Fibroblast of villous mesenchyme (primary cell): ENCODE measurements at regions not wholly inside any gene's neighbourhood (a gene's known extent, or its start where the extent isn't known, plus 50 kb on each side); places are given as distances from the start of the nearest gene placed in this dataset.

Source experiments
- DNase-seq: peaks from one replicate; pipeline ENCODE4 v3.0.0-alpha.2; 2010; ENCODE audit warnings: low read depth
- H3K4me3 ChIP-seq: 2 replicates; pipeline ENCODE4 v1.5.1; 2011; ENCODE audit warnings: low read depth, mild to moderate bottlenecking, low read length
- TF ChIP-seq, protein P1 (sequence below): IDR thresholded peaks from 2 replicates; pipeline ENCODE4 v1.5.1; 2012; ENCODE audit warnings: low read depth, mild to moderate bottlenecking, low read length; ENCODE audit not compliant: insufficient read depth

DNA sequence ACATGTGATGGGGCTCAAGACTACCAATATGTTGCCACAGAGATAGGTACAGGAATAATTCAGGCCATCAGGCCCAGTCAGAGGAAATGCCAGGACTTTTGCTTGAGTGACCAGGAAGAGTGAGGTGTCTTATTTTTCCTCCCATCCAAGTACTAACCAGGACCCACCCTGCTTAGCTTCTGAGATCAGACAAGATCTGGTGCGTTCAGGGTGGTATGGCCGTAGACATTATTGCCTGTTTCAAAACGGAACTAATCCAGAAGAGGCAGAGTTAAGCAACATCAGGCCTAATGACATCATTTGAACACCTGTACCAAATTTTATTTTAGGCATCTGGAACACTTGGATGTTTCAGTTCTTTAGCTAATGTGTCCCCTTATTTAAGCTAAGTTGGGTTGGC, 205.5 kb upstream of the POU2AF2 start:
- TF ChIP-seq, protein P1, sequence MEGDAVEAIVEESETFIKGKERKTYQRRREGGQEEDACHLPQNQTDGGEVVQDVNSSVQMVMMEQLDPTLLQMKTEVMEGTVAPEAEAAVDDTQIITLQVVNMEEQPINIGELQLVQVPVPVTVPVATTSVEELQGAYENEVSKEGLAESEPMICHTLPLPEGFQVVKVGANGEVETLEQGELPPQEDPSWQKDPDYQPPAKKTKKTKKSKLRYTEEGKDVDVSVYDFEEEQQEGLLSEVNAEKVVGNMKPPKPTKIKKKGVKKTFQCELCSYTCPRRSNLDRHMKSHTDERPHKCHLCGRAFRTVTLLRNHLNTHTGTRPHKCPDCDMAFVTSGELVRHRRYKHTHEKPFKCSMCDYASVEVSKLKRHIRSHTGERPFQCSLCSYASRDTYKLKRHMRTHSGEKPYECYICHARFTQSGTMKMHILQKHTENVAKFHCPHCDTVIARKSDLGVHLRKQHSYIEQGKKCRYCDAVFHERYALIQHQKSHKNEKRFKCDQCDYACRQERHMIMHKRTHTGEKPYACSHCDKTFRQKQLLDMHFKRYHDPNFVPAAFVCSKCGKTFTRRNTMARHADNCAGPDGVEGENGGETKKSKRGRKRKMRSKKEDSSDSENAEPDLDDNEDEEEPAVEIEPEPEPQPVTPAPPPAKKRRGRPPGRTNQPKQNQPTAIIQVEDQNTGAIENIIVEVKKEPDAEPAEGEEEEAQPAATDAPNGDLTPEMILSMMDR = no peak

DNA sequence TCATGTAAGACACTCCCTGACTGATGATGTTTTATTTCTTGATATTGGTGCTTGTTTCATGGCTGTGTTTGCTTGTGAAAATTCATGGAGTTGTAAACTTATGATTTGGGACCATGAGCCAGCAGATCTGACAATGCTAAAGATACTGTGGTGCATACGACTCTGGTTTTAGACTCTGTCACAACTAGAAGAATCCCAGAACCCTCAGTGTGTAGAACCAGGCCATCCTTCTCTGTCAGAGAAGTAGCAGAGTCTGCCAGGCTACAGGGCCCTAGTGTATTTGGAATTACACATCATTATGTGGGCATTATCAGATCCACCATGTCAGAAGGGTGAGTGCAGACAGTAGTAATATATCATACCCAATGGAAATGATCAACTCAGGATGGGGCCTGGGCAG, 209.8 kb upstream of the POU2AF2 start:
- no peak overlapping the region for H3K4me3 ChIP-seq
- DNase-seq = no peak
- TF ChIP-seq, protein P1 = no peak

More for the DNA sequence above, 205.5 kb upstream of the POU2AF2 start:
- no peak overlapping the region for H3K4me3 ChIP-seq
- no peak for DNase-seq

- no peak for DNase-seq
- H3K4me3 ChIP-seq = no peak overlapping the region
- TF ChIP-seq, protein P1 = no peak
Observed at GRCh38 chr11:111026241-111026640, 219.3 kb upstream of the POU2AF2 start.

DNA sequence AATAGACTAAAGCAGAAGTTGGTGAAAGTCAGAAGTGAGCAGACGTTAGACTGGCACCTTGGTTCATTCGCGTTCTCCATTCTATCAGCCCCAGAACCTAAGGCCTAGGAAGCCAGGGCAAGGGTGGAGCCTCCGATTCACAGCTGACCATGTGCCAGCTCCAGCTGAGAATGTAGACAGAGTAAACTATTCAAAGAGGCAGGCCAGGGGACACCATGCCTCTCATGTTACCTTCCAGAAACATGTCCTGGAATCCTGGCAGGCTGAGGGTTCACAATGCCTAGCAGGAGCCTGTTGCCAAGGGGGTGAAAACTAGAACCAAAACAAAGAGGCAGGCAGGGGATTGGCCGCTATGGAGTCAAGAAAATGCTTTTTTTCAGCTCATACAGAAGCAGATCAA, 224.4 kb upstream of the POU2AF2 start:
- DNase-seq = no peak
- no peak overlapping the region for H3K4me3 ChIP-seq
- TF ChIP-seq, protein P1 = no peak

- peak; percentile 46 for DNase-seq
- TF ChIP-seq, protein P1 = no peak
Observed at GRCh38 chr11:111019871-111020670, 225.5 kb upstream of the POU2AF2 start.

GRCh38 chr11:111019451-111019850, 226.1 kb upstream of the POU2AF2 start:
- H3K4me3 ChIP-seq = no peak overlapping the region
- no peak for DNase-seq
- TF ChIP-seq, protein P1 = no peak

More at GRCh38 chr11:111019871-111020670, 225.5 kb upstream of the POU2AF2 start:
- no peak overlapping the region for H3K4me3 ChIP-seq
